IgD-negative memory B cell (primary cell): ENCODE measurements at regions not wholly inside any gene's neighbourhood (a gene's known extent, or its start where the extent isn't known, plus 50 kb on each side); places are given as distances from the start of the nearest gene placed in this dataset.
A peak's percentile ranks its signal among the peaks of the same experiment; 100 is the strongest.

Experiments
- H3K27ac Mint-ChIP-seq, 3 donors: one replicate each; pipeline ENCODE4 v1.8.0; 2020 to 2022; ENCODE audit warnings: mild to moderate bottlenecking in 3 of 3, mixed read lengths in 3 of 3, moderate library complexity in 1 of 3
- H3K27me3 Mint-ChIP-seq: one replicate; pipeline ENCODE4 v1.8.0; 2021; ENCODE audit warnings: mixed read lengths
- H3K36me3 Mint-ChIP-seq: one replicate; pipeline ENCODE4 v1.8.0; 2020; ENCODE audit warnings: mild to moderate bottlenecking, mixed read lengths
- H3K4me1 Mint-ChIP-seq, 3 donors: one replicate each; pipeline ENCODE4 v1.8.0; 2020 to 2022; ENCODE audit warnings: mixed read lengths in 3 of 3, mild to moderate bottlenecking in 1 of 3
- H3K4me3 Mint-ChIP-seq, 4 donors: one replicate each; pipeline ENCODE4 v1.8.0; 2020 to 2022; ENCODE audit warnings: mild to moderate bottlenecking in 4 of 4, mixed read lengths in 4 of 4, moderate library complexity in 3 of 4
- H3K9me3 Mint-ChIP-seq, 3 donors: one replicate each; pipeline ENCODE4 v1.8.0; 2020 to 2021; ENCODE audit warnings: mixed read lengths in 3 of 3, mild to moderate bottlenecking in 1 of 3

GRCh38 chr11:10395166-10395897 lies 59.7 kb upstream of the AMPD3 start:
- Mint-ChIP-seq H3K27me3 (peaks cover 22% of the 10 kb centered on the region), H3K9me3 (peaks cover 0 to 4% (median 0%) of the 10 kb centered on the region in 3 donors), H3K36me3 (no peaks in the 10 kb centered on the region), H3K4me3 (no peak overlapping the region), H3K4me1 (peaks cover 0 to 1% (median 0%) of the 10 kb centered on the region in 3 donors), H3K27ac (no peak overlapping the region)

DNA sequence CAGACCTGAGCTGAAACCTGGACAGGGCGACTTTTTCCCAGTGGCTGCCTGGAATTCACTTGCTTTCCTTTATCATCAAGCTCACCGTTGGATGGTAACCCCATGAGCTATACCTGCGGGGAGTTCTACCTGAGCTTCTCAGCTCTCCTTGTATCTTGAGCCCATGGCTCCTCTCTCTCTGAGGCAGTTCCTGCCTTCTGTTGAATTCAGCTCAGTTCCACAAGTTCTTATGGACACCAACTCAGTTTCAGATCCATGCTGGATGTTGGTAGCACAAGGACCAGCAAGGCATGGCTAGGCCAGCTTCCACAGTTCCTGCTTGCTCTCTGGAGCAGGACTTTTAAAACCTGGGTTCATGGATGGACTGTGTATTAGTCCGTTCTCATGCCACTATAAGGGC lies 58.3 kb upstream of the AMPD3 start:
- no peaks in the 10 kb centered on the region for H3K36me3 Mint-ChIP-seq
- no peak overlapping the region for H3K27ac Mint-ChIP-seq
- H3K9me3 Mint-ChIP-seq = no peaks in the 10 kb centered on the region
- H3K4me1 Mint-ChIP-seq = peaks cover 0 to 10% (median under 1%) of the 10 kb centered on the region in 3 donors
- peaks cover 20% of the 10 kb centered on the region for H3K27me3 Mint-ChIP-seq
- H3K4me3 Mint-ChIP-seq = no peak overlapping the region

DNA sequence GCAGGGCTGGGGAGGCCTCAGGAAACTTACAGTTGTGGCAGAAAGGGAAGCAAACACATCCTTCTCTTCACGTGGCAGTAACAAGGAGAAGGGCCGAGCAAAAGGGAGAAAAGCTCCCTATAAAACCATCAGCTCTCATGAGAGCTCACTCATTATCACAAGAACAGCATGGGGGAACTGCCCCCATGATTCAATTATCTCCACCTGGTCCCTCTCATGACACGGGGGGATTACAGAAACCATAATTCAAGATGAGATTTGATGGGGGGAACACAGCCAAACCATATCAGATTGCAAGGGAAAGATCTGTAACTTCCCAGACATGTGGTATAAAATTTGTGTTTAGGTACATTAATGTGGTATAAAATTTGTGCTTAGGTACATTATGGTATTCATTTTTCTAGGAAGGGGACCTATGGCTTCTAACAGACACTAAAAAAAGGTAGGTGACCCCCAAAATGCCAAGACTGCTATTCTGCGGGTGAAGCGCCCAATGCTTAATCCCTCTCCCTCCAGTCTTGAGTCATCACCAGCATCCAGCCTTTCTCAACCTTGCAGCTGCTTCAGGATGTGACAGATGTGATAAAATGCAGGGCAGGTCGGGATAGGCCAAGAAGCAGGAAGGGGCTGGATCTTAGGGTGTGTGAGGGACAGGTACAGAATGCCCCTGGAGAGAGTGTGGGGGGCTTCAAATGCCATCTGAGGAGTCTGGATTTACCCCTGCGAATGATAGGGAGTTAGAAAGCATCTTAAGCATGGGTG lies 57.7 kb upstream of the AMPD3 start:
- H3K36me3 Mint-ChIP-seq = no peaks in the 10 kb centered on the region
- no peaks in the 10 kb centered on the region for H3K9me3 Mint-ChIP-seq
- H3K27me3 Mint-ChIP-seq = peaks cover 20% of the 10 kb centered on the region
- H3K4me3 Mint-ChIP-seq = no peak overlapping the region
- peaks cover 0 to 10% (median 2%) of the 10 kb centered on the region in 3 donors for H3K4me1 Mint-ChIP-seq
- no peak overlapping the region for H3K27ac Mint-ChIP-seq

DNA sequence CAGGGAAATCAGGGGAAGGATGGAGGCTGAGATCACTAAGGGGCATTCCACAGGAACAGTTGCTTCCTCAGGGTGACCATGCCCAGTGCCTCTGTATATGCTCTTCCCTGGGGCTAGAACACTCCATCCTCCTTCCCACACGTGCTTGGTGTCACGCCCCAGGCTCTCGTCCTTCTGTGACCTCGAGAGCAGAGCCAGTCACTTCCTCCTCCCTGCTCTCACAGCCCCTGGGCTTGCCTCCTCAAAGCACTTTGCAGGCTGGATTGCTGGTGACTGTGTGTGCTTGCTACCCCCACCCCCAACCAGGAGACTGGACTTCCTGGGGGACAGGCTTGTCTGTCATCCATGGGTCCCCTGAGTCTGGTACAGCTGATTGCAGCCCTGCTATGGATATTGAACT lies 56.5 kb upstream of the AMPD3 start:
- no peaks in the 10 kb centered on the region for H3K36me3 Mint-ChIP-seq
- H3K4me1 Mint-ChIP-seq = peaks cover 0 to 10% (median 2%) of the 10 kb centered on the region in 3 donors
- peaks cover 16% of the 10 kb centered on the region for H3K27me3 Mint-ChIP-seq
- H3K4me3 Mint-ChIP-seq = no peak overlapping the region
- no peak overlapping the region for H3K27ac Mint-ChIP-seq
- no peaks in the 10 kb centered on the region for H3K9me3 Mint-ChIP-seq

DNA sequence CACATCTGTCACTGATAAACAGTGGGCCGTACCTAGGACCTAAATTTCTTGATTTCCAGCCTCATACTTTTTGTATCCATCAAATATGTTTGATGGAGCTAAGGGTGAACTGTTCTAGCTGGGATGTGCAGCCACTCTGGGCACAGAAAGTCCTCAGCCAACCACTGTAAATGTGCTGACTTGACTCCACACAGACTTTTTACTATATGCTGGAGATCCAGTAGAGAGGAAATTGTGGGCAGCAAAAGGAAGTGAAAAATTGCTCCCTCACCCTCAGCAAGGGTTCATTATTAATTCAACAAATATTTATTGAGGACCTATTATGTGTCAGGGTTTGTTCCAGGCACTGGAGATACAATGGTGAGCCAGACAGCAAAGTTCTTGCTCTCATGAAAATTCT lies 54.2 kb upstream of the AMPD3 start:
- no peak overlapping the region for H3K4me3 Mint-ChIP-seq
- H3K9me3 Mint-ChIP-seq = no peaks in the 10 kb centered on the region
- H3K27me3 Mint-ChIP-seq = peaks cover 13% of the 10 kb centered on the region
- no peaks in the 10 kb centered on the region for H3K36me3 Mint-ChIP-seq
- peaks cover 0 to 10% (median 2%) of the 10 kb centered on the region in 3 donors for H3K4me1 Mint-ChIP-seq
- no peak overlapping the region for H3K27ac Mint-ChIP-seq

- Mint-ChIP-seq H3K27me3 (peaks cover 9% of the 10 kb centered on the region), H3K27ac (no peak overlapping the region), H3K9me3 (no peaks in the 10 kb centered on the region), H3K36me3 (no peaks in the 10 kb centered on the region), H3K4me1 (peaks cover 3 to 11% (median 4%) of the 10 kb centered on the region in 3 donors), H3K4me3 (no peak overlapping the region)
Observed at GRCh38 chr11:10401256-10401655, 53.8 kb upstream of the AMPD3 start.

DNA sequence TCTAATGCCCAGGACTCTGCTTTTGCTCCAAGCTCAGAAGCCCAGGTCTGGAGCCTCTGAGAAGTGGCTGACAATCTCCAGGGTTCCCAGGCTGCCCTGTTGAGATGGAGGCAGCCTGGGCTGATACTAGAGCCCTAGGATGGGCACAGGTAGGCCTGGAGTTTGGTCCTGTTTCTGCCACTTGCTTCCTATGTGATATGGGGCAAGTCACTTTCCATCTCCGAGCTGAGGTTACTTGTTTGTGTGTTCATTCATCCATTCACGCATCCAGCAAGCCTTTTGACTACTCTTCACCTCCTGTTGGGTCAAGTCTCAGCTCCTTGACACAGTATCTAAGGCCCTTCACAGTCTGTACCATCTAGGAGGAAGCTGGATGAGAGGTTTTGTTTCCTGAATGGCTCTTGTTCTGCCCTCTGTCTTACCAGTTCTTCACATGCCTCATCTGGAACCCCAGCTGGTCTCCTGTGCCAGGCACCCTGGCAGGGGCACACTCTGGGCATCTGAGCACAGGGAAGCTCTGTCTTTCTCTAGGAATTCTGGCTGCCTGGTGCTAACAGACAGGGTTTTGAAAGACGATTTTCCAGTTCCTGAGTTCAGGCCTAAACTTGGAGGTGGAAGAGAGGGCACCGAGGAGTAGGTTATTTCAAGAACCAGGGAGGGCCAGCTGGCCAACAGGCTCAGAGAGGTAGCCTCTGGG lies 53.2 kb upstream of the AMPD3 start:
- H3K27ac Mint-ChIP-seq = peak overlapping the region in 2 of 3 donors; percentile 43 to 58
- H3K9me3 Mint-ChIP-seq = no peaks in the 10 kb centered on the region
- H3K36me3 Mint-ChIP-seq = no peaks in the 10 kb centered on the region
- peaks cover 4 to 11% (median 4%) of the 10 kb centered on the region in 3 donors for H3K4me1 Mint-ChIP-seq
- peaks cover 5% of the 10 kb centered on the region for H3K27me3 Mint-ChIP-seq
- no peak overlapping the region for H3K4me3 Mint-ChIP-seq
